ENCODE measurements at regions not wholly inside any gene's neighbourhood (a gene's known extent, or its start where the extent isn't known, plus 50 kb on each side); places are given as distances from the start of the nearest gene placed in this dataset.
A peak's percentile ranks its signal among the peaks of the same experiment; 100 is the strongest.

DNA sequence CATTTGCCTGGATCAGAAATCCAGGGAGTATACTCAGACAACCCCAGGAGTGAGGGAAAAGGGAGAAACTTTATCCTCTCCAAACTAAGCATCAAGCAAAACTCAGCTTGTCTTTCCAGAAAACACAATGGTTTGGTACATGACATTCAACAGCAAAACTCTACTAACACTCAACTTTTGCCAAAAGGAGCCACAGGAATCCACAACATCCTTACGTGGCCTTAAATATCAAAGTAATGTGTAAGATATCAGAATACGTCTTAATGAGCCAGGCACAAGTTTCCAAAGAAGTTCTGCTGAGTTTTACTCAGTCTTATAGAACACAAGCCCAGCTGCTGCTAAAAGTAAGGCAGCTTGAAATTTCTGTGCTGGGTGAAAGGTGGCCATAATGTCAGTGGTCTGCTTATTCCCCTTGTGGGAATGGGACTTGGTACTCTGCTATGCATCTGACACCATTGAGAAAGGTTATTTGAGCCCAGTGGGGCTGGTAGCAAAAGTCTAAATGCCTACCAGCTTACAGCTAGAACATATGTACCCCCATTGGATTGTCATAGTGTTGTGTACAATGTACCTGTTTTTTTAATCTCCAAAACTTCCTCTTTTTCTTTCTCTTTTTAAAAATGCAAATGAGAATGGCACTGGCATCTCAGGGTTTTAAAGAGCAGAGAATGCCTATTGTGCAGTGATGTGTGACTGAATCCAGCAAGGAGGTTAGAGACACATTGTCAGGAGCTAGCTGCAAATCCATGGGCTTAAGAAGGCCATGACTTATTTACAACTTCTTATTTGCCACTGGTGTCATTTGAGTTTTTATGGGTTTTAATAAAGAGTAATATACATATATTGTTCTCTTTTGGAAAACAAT is 62.0 kb upstream of the ST6GALNAC3 start:
- Mint-ChIP-seq H3K27me3 (no peaks in the 10 kb centered on the region), H3K9me3 (no peaks in the 10 kb centered on the region), H3K4me3 (no peak overlapping the region), H3K27ac (no peak overlapping the region), H3K36me3 (ENCODE audit: low read depth) (no peaks in the 10 kb centered on the region), H3K4me1 (no peaks in the 10 kb centered on the region)
- intact Hi-C loops (cut with micrococcal nuclease), result no loop called here
- no peak for DNase-seq

DNA sequence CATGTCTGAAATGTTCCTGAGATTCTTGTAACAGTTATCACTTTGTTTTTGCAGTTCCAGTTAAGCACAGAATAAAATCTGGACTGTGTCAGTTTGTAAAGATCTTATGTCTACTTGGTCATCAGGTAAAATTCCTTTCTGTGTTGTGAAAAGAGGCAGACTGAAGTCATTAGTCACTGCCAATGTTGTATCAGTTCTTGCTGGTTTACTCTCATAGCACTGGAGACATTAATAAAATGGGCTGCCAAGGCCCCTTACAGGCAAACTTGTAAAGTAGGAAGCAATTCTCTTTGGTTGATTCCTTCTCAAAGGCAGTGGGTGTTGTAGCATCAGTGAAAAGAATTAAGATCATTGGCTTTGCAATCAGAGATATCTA is 61.4 kb upstream of the ST6GALNAC3 start:
- H3K36me3 Mint-ChIP-seq (ENCODE audit: low read depth), result no peaks in the 10 kb centered on the region
- no peaks in the 10 kb centered on the region for H3K4me1 Mint-ChIP-seq
- no peak for DNase-seq
- H3K27ac Mint-ChIP-seq, result no peak overlapping the region
- H3K27me3 Mint-ChIP-seq, result no peaks in the 10 kb centered on the region
- intact Hi-C loops (cut with micrococcal nuclease), result no loop called here
- no peak overlapping the region for H3K4me3 Mint-ChIP-seq
- no peaks in the 10 kb centered on the region for H3K9me3 Mint-ChIP-seq

DNA sequence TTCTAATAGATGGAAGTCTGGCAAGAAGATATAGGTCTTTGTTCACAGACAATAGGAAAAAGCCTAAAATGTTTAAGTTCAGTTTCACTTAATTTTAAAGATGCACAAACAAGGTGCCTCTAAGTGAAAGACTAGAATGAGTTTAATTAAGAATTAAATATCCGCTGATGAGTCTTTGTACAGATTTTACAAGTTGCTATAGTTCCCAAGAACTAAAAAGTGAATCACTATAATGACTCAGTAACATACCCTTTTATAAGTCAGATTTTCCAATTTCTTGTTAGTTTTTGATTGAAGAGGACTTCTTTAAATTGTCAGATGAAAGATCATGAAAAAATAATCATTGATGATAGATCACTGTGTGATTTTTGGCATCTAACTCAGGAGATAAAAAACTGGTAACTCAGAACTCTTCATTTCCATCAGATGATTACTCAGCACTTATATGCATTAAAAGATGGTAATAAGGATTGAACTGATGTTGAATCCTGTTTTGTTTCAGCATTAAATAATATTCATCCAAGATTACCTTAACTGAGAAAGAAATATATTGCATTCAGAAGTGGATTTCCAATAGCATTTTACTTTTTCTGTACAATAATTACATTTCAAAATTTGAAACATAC is 59.0 kb upstream of the ST6GALNAC3 start:
- H3K4me1 Mint-ChIP-seq, result no peaks in the 10 kb centered on the region
- DNase-seq, result no peak
- H3K9me3 Mint-ChIP-seq, result no peaks in the 10 kb centered on the region
- intact Hi-C loops (cut with micrococcal nuclease), result no loop called here
- H3K4me3 Mint-ChIP-seq, result no peak overlapping the region
- H3K27me3 Mint-ChIP-seq, result no peaks in the 10 kb centered on the region
- no peaks in the 10 kb centered on the region for H3K36me3 Mint-ChIP-seq (ENCODE audit: low read depth)
- no peak overlapping the region for H3K27ac Mint-ChIP-seq

DNA sequence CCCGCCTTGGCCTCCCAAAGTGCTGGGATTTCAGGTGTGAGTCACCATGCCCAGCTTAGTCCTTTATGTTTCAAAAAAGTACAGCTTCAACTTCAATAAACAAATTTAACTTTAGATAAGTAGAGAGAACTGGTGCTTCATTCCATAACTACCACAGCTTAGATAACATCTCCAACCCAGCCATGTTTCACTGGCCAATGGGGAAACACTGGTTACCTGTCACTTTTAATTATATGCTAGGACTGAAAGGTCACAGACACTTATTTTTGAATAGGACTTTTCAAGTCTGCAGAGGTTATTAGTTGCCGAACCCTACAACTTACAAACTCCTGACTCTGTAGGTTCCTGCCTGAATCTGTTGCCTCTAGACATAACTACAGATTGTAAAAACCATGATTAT is 56.5 kb upstream of the ST6GALNAC3 start:
- Mint-ChIP-seq H3K9me3 (no peaks in the 10 kb centered on the region), H3K4me1 (no peaks in the 10 kb centered on the region), H3K36me3 (ENCODE audit: low read depth) (no peaks in the 10 kb centered on the region), H3K27me3 (no peaks in the 10 kb centered on the region), H3K4me3 (no peak overlapping the region), H3K27ac (no peak overlapping the region)
- DNase-seq, result peak; percentile 18
- intact Hi-C loops (cut with micrococcal nuclease), result no loop called here

DNA sequence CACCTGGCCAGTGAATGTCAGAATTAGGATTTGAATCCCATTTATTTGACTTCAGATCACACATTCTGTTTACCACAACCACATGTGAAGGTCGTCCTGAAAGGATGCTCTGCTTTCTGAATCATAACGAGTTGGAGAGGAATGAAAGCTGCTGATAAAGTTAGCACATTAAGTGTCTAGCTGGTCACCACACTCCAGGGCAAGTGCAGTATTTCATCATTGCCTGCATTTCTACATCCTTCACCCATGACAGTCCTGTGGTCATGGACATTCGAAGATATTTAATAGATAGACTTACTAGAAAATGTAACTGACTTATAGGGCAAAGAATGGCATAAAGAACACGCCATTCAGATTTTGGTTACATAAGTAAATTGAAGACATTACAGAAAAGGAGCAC is 52.7 kb upstream of the ST6GALNAC3 start:
- Mint-ChIP-seq H3K4me3 (no peak overlapping the region), H3K27ac (no peak overlapping the region), H3K27me3 (peaks cover 2% of the 10 kb centered on the region), H3K4me1 (peaks cover 4% of the 10 kb centered on the region), H3K36me3 (ENCODE audit: low read depth) (no peaks in the 10 kb centered on the region), H3K9me3 (no peaks in the 10 kb centered on the region)
- intact Hi-C loops (cut with micrococcal nuclease), result no loop called here
- no peak for DNase-seq

DNA sequence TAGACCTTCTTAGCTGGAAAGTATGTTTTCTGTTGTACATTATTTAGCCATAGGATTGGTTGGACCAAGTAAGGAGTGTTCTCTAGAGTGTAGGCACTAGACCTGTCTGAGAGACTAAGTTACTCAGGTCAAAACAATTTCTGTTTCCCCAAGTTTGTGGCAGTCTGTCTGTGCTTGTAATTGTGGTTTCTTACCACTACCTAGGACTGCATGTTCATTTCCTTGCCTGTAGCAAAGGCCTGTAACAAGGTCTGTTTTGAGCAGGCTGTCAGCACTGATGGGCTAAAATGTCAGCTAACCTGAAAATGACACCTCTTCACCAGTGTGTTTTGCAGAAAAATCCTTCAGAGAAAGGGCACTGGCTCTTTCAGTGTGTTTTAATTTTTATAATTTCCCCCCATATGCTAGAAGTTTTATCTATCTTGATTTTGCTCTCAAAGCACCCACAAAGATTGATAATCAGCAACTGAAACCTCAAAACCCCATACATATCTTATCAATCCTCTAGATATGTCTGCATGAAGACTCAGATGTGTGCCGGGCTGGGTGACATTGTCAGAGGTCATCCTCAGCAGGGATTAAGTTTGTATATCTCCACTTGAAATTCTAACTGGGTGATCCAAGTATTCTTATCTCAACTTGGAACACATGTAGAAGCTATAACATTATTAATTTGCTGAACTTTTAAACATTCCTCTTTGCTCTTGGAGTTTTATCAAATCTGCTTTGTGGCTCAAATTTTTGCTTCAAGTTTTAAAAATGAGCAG is 50.7 kb upstream of the ST6GALNAC3 start:
- no peak overlapping the region for H3K27ac Mint-ChIP-seq
- intact Hi-C loops (cut with micrococcal nuclease), result no loop called here
- peak; percentile 67 for DNase-seq

More for the DNA sequence above, 50.7 kb upstream of the ST6GALNAC3 start:
- peaks cover 4% of the 10 kb centered on the region for H3K4me1 Mint-ChIP-seq
- H3K4me3 Mint-ChIP-seq, result no peak overlapping the region
- H3K27me3 Mint-ChIP-seq, result peaks cover 9% of the 10 kb centered on the region
- H3K9me3 Mint-ChIP-seq, result peaks cover 4% of the 10 kb centered on the region
- no peaks in the 10 kb centered on the region for H3K36me3 Mint-ChIP-seq (ENCODE audit: low read depth)

All from activated CD4-positive, alpha-beta T cell treated with anti-CD3 and anti-CD28 coated beads, Interleukin-2, amount 10 ng/mL, durations not matched to agents 24 days and 14 days (primary cell).